Thoracic aorta (tissue), 2 donors: ENCODE measurements at regions not wholly inside any gene's neighbourhood (a gene's known extent, or its start where the extent isn't known, plus 50 kb on each side); places are given as distances from the start of the nearest gene placed in this dataset.

Experiments
- ATAC-seq: fragments of 150-250 bp; one replicate; pipeline ENCODE4 v1.8.0; 2017; ENCODE audit warnings: low read depth; ENCODE audit not compliant: insufficient number of reproducible peaks, low FRiP score
- DNase-seq: peaks from one replicate; pipeline ENCODE4 v3.0.0-alpha.2; 2020; ENCODE audit warnings: low spot score
- H3K27ac ChIP-seq, 2 donors: fragments of 200-600 bp; sonication (generic); 1 replicate in 1 of 2; 2 replicates in 1 of 2; pipeline ENCODE4 v1.5.1; 2016; ENCODE audit warnings: mild to moderate bottlenecking in 2 of 2, moderate library complexity in 2 of 2
- H3K27me3 ChIP-seq: fragments of 200-600 bp; sonication (generic); replicated peaks from 2 replicates; pipeline ENCODE4 v1.6.0; 2016; ENCODE audit warnings: mild to moderate bottlenecking; ENCODE audit not compliant: insufficient read depth
- H3K36me3 ChIP-seq: fragments of 200-600 bp; sonication (generic); one replicate; pipeline ENCODE4 v1.5.1; 2016
- H3K4me1 ChIP-seq, 2 donors: fragments of 200-600 bp; sonication (generic); 1 replicate in 1 of 2; 2 replicates in 1 of 2; pipeline versions ENCODE4 v1.5.1 to v1.6.0; 2016; ENCODE audit warnings: low read depth in 2 of 2, mild to moderate bottlenecking in 1 of 2; ENCODE audit not compliant: control insufficient read depth in 1 of 2
- H3K4me3 ChIP-seq: fragments of 200-600 bp; sonication (generic); 2 replicates; pipeline ENCODE4 v1.5.1; 2016; ENCODE audit warnings: mild to moderate bottlenecking
- H3K9me3 ChIP-seq: fragments of 200-600 bp; sonication (generic); 2 replicates; pipeline ENCODE4 v1.5.1; 2016
- TF ChIP-seq, protein P1 (sequence below): fragments of 200-600 bp; sonication (generic); IDR thresholded peaks from one replicate; pipeline ENCODE4 v1.5.1; 2019; ENCODE audit warnings: antibody characterized with exemption

DNA sequence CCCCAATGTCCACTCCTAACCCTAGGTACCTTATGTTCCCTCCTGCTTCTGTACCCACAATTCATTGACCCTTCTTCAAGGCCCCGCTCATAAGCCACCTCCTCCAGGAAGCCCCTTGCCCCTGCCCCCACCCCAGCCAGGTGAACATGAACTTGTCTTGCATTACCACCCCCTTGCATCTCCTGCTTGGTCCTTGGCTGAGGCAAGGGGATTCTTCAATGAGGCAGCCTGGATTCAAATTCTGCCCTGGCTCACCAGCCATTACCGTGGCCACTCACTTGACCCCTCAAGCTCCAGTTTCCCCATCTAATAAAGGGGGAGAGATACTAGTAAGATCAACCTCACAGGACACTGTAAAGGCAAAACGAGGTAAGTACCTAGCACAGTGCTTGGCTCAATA is 193.1 kb downstream of the DICER1 start:
- no peaks in the 10 kb centered on the region for H3K9me3 ChIP-seq
- H3K27ac ChIP-seq: no peak overlapping the region
- TF ChIP-seq, protein P1, sequence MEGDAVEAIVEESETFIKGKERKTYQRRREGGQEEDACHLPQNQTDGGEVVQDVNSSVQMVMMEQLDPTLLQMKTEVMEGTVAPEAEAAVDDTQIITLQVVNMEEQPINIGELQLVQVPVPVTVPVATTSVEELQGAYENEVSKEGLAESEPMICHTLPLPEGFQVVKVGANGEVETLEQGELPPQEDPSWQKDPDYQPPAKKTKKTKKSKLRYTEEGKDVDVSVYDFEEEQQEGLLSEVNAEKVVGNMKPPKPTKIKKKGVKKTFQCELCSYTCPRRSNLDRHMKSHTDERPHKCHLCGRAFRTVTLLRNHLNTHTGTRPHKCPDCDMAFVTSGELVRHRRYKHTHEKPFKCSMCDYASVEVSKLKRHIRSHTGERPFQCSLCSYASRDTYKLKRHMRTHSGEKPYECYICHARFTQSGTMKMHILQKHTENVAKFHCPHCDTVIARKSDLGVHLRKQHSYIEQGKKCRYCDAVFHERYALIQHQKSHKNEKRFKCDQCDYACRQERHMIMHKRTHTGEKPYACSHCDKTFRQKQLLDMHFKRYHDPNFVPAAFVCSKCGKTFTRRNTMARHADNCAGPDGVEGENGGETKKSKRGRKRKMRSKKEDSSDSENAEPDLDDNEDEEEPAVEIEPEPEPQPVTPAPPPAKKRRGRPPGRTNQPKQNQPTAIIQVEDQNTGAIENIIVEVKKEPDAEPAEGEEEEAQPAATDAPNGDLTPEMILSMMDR: no peak
- no peaks in the 10 kb centered on the region for H3K36me3 ChIP-seq
- no peak for DNase-seq
- H3K4me1 ChIP-seq: peaks cover 0 to 15% of the 10 kb centered on the region in 2 donors
- no peak for ATAC-seq
- no peak overlapping the region for H3K4me3 ChIP-seq
- H3K27me3 ChIP-seq: no peaks in the 10 kb centered on the region

DNA sequence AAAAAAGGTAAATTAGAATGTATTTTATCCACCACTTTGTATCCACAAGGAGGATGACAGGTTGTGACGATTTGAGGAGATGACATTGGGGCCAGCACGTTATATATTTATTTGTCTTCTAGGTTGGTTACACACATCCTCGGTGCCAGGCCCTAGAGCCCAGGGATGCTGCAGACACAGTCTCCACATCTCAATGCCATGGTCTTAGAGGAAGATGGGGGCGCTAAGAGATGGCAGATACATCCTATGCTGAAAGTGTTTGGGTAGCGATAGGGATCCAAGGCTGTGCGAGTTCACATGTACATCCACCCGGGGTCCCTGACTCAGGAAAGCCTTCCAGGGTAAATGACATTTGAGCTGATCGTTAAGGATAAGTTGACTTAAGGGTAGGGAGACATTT is 193.1 kb upstream of the GSC start:
- TF ChIP-seq, protein P1: no peak
- no peaks in the 10 kb centered on the region for H3K9me3 ChIP-seq
- no peaks in the 10 kb centered on the region for H3K27me3 ChIP-seq
- peaks cover 0 to 15% of the 10 kb centered on the region in 2 donors for H3K4me1 ChIP-seq
- H3K36me3 ChIP-seq: no peaks in the 10 kb centered on the region
- H3K4me3 ChIP-seq: no peak overlapping the region
- DNase-seq (no peak), ATAC-seq (no peak)
- no peak overlapping the region for H3K27ac ChIP-seq

DNA sequence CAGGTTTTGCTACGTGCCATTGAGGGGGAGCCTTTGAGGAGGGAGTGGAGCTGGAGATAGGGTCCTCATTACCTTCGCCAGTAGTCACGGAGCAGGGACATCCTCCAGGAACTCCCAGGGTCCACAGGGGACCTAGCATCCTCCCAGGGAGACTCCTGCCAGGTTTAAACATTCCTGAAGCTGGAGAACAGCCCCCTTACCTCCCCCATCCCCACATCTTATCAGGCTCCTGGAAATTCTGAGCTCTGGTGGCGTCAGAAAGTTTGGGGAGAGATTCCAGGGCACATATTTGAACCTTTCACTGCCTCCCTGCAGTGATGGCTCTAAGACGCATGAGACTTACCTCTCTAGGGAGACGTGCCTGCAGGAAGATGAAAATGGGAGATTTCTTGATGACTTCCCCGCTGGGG is 192.3 kb upstream of the GSC start:
- no peak overlapping the region for H3K4me3 ChIP-seq
- DNase-seq (no peak), ATAC-seq (no peak)

DNA sequence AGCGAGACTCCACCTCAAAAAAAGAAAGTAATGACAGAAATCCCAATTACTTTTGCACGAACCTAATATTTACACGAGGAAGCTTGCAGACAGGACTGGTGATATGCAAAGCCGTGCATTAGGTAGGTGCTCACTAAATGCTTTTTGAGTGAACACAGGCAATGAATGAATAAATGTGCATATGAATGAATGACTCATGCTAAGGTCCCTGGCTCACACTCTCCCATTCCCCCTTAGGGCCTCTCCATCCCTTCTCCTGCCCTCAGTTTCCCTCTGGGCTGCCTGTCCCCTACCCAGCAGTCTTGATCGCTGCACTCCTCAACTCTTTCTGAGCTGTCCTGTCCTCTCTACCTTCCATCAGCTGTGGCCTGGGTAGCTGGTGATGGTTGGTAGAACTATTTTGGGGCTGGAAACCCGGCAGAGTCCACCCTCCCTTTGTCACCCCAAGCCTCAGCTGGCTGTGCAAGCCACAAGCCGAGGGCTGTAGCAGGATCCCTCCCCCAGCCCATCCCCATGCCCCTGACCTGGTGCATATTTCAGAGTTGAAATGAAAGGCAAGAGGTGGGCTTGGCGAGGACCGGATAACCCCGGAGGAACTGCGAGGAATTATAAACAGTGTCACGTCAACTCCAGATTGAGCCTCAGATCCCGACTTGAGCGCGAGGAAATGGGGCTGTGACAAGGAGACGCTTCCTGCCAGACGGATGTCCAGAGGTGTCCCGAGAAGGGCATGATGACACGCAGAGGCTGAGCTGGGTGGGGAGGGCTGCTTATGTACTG is 191.7 kb upstream of the GSC start:
- ATAC-seq (no peak), DNase-seq (no peak)
- TF ChIP-seq, protein P1: no peak
- Histone ChIP-seq H3K27ac (no peak overlapping the region), H3K4me3 (no peak overlapping the region), H3K36me3 (no peaks in the 10 kb centered on the region), H3K27me3 (no peaks in the 10 kb centered on the region), H3K9me3 (no peaks in the 10 kb centered on the region), H3K4me1 (peaks cover 0 to 15% of the 10 kb centered on the region in 2 donors)

More for the DNA sequence above, 192.3 kb upstream of the GSC start:
- Histone ChIP-seq H3K27ac (no peak overlapping the region), H3K9me3 (no peaks in the 10 kb centered on the region), H3K36me3 (no peaks in the 10 kb centered on the region), H3K4me1 (peaks cover 0 to 15% of the 10 kb centered on the region in 2 donors), H3K27me3 (no peaks in the 10 kb centered on the region)
- TF ChIP-seq, protein P1: no peak

DNA sequence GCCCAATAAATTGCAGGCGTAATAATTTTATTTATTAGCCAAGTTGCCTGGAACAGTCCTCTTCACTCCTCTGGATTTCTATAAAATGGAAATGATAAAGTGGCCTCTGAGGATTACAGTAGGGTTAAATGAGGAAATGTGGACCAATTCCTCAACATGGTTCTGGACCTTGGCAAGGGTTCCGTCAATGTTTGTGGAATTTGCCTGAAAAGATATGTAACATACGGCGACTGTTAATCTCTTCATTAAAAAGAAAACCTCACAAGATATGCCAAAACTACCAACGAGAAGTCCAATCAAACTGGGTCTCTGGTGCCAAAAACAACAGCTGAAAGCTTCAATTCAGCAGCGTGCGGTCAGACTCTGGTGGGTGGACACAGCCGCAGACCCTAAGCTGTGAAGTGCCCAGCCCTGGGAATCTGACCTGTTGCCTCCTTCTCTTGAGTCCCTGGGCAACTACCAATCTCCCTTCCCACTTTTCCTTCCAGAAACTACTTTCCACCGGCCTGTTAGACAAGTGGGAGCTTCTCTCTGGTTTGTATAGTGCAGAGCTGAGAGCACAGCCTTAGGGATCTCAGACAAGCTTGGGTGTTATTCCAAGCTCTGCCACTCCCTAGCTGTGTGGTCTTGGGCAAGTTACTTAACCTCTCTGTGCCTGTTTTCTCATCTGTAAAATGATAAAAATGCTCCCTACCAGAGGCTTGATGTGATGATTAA is 190.5 kb upstream of the GSC start:
- Histone ChIP-seq H3K4me3 (peak overlapping the region; percentile 19), H3K27me3 (no peaks in the 10 kb centered on the region), H3K4me1 (peaks cover 0 to 15% of the 10 kb centered on the region in 2 donors), H3K9me3 (no peaks in the 10 kb centered on the region), H3K36me3 (no peaks in the 10 kb centered on the region), H3K27ac (no peak overlapping the region)
- DNase-seq (no peak), ATAC-seq (no peak)
- TF ChIP-seq, protein P1: no peak
